ENCODE measurements at regions not wholly inside any gene's neighbourhood (a gene's known extent, or its start where the extent isn't known, plus 50 kb on each side); places are given as distances from the start of the nearest gene placed in this dataset.
"Not testable (repeated sequence)": the region's sequence is repeated elsewhere in the genome, so short reads cannot be mapped to it uniquely, and the experiment has no call there.

DNA sequence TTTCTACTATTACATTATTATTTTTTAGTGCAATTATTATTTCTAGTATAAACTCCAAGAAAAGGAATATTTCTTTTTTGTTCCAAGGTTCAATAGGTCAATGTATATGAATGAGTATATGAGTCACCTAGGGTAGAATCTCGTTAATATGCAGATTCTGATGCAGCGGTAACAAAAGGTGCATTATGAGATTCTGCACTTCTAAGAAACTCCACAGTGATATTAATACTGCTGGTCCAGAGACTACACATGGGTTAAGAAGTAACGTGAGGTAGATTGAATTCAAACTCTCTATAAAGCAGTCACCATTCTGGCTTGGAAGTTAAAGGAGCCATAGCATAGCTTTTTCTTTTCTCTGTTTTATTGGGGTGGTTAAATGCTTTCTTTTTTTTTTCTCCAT is 596.2 kb upstream of the TBL1XR1 start:
- ATAC-seq (no peak), DNase-seq (no peak)
- Histone ChIP-seq H3F3A (ENCODE audit: low read length, unreplicated experiment) (no peaks in the 10 kb centered on the region), H3K27ac (ENCODE audit: low read length) (no peak overlapping the region), H3K36me3 (ENCODE audit: low read depth, low read length) (no peaks in the 10 kb centered on the region), H3K79me2 (ENCODE audit: low read length) (no peaks in the 10 kb centered on the region), H2AFZ (ENCODE audit: low read length) (no peak overlapping the region), H3K4me3 (ENCODE audit: low read length) (no peak overlapping the region), H3K9me3 (ENCODE audit: low read length) (no peaks in the 10 kb centered on the region), H3K9me2 (replicated peaks; ENCODE audit: low read length) (no peaks in the 10 kb centered on the region), H4K20me1 (ENCODE audit: low read length) (no peaks in the 10 kb centered on the region), H3K4me2 (ENCODE audit: low read length) (no peak overlapping the region), H3K4me1 (ENCODE audit: insufficient read depth, low read length) (no peaks in the 10 kb centered on the region), H3K27me3 (ENCODE audit: low read length) (no peaks in the 10 kb centered on the region), H3K9ac (ENCODE audit: low read length) (no peak overlapping the region)
- CTCF ChIA-PET = no interaction called here
- intact Hi-C loops (cut with micrococcal nuclease) = no loop called here
- no peak for TF ChIP-seq EZH2phosphoT487 (IDR thresholded peaks at IDR 0.05; ENCODE audit: borderline replicate concordance, low read length)
- POLR2A ChIA-PET (ENCODE audit: unreplicated experiment) = no interaction called here
- no TSS peak for BruUV-seq (replicated peaks)

DNA sequence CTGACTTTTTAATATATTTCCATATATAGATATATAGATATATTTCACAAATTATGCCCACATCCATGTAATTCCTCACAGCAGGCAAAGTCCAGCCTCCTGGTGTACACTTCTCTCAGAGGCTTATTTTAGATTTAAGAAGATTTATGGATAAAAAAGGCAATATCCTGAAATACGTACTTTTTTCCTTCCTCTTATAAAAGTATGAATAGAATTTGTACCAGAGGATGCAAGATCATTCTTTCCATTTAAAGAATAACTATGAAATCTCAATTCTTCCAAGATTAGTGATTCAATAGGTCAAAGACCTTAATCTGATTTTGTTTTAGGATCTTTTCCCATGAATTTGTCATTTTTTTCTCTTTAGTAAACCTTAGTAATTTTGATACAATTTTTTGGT is 597.9 kb upstream of the TBL1XR1 start:
- no peaks in the 10 kb centered on the region for H3K27me3 ChIP-seq (ENCODE audit: low read length)
- no peak for DNase-seq
- H3K4me1 ChIP-seq (ENCODE audit: insufficient read depth, low read length) = peaks cover under 1% of the 10 kb centered on the region; the same call in 1 of the 2 replicates
- H4K20me1 ChIP-seq (ENCODE audit: low read length) = no peaks in the 10 kb centered on the region
- ChIA-PET CTCF (no interaction called here), POLR2A (ENCODE audit: unreplicated experiment) (no interaction called here)
- H3K9ac ChIP-seq (ENCODE audit: low read length) = no peak overlapping the region
- H3F3A ChIP-seq (ENCODE audit: low read length, unreplicated experiment) = no peaks in the 10 kb centered on the region
- BruUV-seq (replicated peaks) = no TSS peak
- TF ChIP-seq EZH2phosphoT487 (IDR thresholded peaks at IDR 0.05; ENCODE audit: borderline replicate concordance, low read length) (no peak), EZH2 (IDR thresholded peaks at IDR 0.05; ENCODE audit: low read length, unreplicated experiment) (no peak)
- TF ChIP-seq, protein P1, sequence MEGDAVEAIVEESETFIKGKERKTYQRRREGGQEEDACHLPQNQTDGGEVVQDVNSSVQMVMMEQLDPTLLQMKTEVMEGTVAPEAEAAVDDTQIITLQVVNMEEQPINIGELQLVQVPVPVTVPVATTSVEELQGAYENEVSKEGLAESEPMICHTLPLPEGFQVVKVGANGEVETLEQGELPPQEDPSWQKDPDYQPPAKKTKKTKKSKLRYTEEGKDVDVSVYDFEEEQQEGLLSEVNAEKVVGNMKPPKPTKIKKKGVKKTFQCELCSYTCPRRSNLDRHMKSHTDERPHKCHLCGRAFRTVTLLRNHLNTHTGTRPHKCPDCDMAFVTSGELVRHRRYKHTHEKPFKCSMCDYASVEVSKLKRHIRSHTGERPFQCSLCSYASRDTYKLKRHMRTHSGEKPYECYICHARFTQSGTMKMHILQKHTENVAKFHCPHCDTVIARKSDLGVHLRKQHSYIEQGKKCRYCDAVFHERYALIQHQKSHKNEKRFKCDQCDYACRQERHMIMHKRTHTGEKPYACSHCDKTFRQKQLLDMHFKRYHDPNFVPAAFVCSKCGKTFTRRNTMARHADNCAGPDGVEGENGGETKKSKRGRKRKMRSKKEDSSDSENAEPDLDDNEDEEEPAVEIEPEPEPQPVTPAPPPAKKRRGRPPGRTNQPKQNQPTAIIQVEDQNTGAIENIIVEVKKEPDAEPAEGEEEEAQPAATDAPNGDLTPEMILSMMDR (conservative IDR thresholded peaks at IDR 0.05; ENCODE audit: low read depth, low read length) = no peak
- H3K4me2 ChIP-seq (ENCODE audit: low read length) = no peak overlapping the region
- no peak overlapping the region for H2AFZ ChIP-seq (ENCODE audit: low read length)
- intact Hi-C loops (cut with micrococcal nuclease) = no loop called here
- H3K27ac ChIP-seq (ENCODE audit: low read length) = no peak overlapping the region
- H3K36me3 ChIP-seq (ENCODE audit: low read depth, low read length) = no peaks in the 10 kb centered on the region
- no peak for ATAC-seq
- H3K9me3 ChIP-seq (ENCODE audit: low read length) = no peaks in the 10 kb centered on the region
- no peaks in the 10 kb centered on the region for H3K9me2 ChIP-seq (replicated peaks; ENCODE audit: low read length)
- no peak overlapping the region for H3K4me3 ChIP-seq (ENCODE audit: low read length)
- H3K79me2 ChIP-seq (ENCODE audit: low read length) = no peaks in the 10 kb centered on the region

DNA sequence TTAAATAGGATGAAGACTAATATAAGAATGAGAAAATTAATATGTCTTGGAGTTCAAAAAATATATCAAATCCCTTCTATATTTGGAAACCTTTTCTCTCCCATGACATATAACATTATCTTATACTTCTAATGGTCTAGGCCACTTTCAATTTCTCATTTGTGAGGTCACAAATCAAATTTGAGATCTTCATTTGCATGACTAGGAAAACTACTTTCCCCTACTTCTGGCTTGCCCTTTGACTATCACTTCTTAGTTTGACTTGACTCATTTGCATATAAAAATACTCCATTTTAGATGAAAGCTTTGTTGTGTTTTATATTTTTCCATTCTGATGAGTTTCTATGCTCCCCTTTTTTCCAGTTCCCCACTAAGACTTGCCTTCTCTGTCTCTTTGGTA is 598.6 kb upstream of the TBL1XR1 start:
- H3K4me1 ChIP-seq (ENCODE audit: insufficient read depth, low read length) = peaks cover 4% of the 10 kb centered on the region
- no peak overlapping the region for H3K27ac ChIP-seq (ENCODE audit: low read length)
- H3K4me2 ChIP-seq (ENCODE audit: low read length) = no peak overlapping the region
- no peak overlapping the region for H3K4me3 ChIP-seq (ENCODE audit: low read length)
- POLR2A ChIA-PET (ENCODE audit: unreplicated experiment) = no interaction called here
- H2AFZ ChIP-seq (ENCODE audit: low read length) = no peak overlapping the region
- intact Hi-C loops (cut with micrococcal nuclease) = no loop called here
- H3K27me3 ChIP-seq (ENCODE audit: low read length) = no peaks in the 10 kb centered on the region
- H4K20me1 ChIP-seq (ENCODE audit: low read length) = no peaks in the 10 kb centered on the region
- no peaks in the 10 kb centered on the region for H3F3A ChIP-seq (ENCODE audit: low read length, unreplicated experiment)
- H3K9me3 ChIP-seq (ENCODE audit: low read length) = no peaks in the 10 kb centered on the region
- H3K79me2 ChIP-seq (ENCODE audit: low read length) = no peaks in the 10 kb centered on the region
- ATAC-seq = no peak
- no TSS peak for BruUV-seq (replicated peaks)
- H3K9ac ChIP-seq (ENCODE audit: low read length) = no peak overlapping the region
- CTCF ChIA-PET = no interaction called here
- no peaks in the 10 kb centered on the region for H3K9me2 ChIP-seq (replicated peaks; ENCODE audit: low read length)
- TF ChIP-seq EZH2phosphoT487 (IDR thresholded peaks at IDR 0.05; ENCODE audit: borderline replicate concordance, low read length) (no peak), EZH2 (IDR thresholded peaks at IDR 0.05; ENCODE audit: low read length, unreplicated experiment) (no peak)
- TF ChIP-seq, protein P1 (conservative IDR thresholded peaks at IDR 0.05; ENCODE audit: low read depth, low read length) = no peak
- no peaks in the 10 kb centered on the region for H3K36me3 ChIP-seq (ENCODE audit: low read depth, low read length)
- DNase-seq = no peak

DNA sequence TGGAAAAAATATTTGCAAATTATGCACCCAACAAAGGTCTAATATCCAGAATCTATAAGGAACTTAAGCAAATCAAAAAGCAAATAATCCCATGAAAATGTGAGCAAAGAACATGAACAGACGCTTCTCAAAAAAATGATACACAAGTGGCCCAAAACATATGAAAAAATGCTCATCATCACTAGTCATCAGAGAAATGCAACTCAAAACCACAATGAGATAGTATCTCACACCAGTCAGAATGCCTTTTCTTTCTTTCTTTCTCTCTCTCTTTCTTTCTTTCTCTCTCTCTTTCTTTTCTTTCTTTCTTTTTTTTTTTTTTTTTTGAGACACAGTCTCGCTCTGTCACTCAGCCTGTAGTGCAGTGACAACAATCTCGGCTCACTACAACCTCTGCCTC is 602.9 kb upstream of the TBL1XR1 start:
- H3F3A ChIP-seq (ENCODE audit: low read length, unreplicated experiment); H3K4me3 ChIP-seq (ENCODE audit: low read length); BruUV-seq (replicated peaks); H3K9me3 ChIP-seq (ENCODE audit: low read length); H3K9me2 ChIP-seq (replicated peaks; ENCODE audit: low read length); H3K36me3 ChIP-seq (ENCODE audit: low read depth, low read length); H3K79me2 ChIP-seq (ENCODE audit: low read length); H3K4me2 ChIP-seq (ENCODE audit: low read length); H3K27me3 ChIP-seq (ENCODE audit: low read length); H2AFZ ChIP-seq (ENCODE audit: low read length); H3K9ac ChIP-seq (ENCODE audit: low read length); POLR2A ChIA-PET (ENCODE audit: unreplicated experiment); H3K27ac ChIP-seq (ENCODE audit: low read length); CTCF ChIA-PET; ATAC-seq; H4K20me1 ChIP-seq (ENCODE audit: low read length); intact Hi-C loops (cut with micrococcal nuclease): not testable (repeated sequence)
- peaks cover 17% of the 10 kb centered on the region for H3K4me1 ChIP-seq (ENCODE audit: insufficient read depth, low read length)
- peak; percentile 54 for DNase-seq

All from PC-3 (cell line).